K562 (cell line): ENCODE measurements at regions not wholly inside any gene's neighbourhood (a gene's known extent, or its start where the extent isn't known, plus 50 kb on each side); places are given as distances from the start of the nearest gene placed in this dataset.

Experiments
- ATAC-seq: fragments of 200-7000 bp; cut with Tn5 transposase; 3 replicates; pipeline ENCODE4 v1.9.1; 2020; ENCODE audit warnings: moderate library complexity
- BruUV-seq: library from RNA; stranded (reverse); fragments of 400-500 nt; replicated peaks from 2 replicates; lab custom pipeline; 2021; lab: Mats Ljungman, UMichigan
- CTCF ChIA-PET: fragments of 300-600 bp; formaldehyde crosslinking; extraction: SDS; loops from one replicate; lab custom pipeline; 2021; ENCODE audit warnings: low intra/inter-chr PET ratio; lab: Yijun Ruan, JAX
- POLR2A ChIA-PET: fragments of 300-600, 350-650 bp; sonication (Branson Sonifier 250); formaldehyde crosslinking; extraction: SDS; loops from one replicate; lab custom pipeline; 2021; ENCODE audit warnings: antibody characterized with exemption, inconsistent platforms; lab: Yijun Ruan, JAX
- DNase-seq, 4 experiments: peaks; one replicate each; pipeline versions ENCODE4 v3.0.0 to v3.0.0-alpha.2; 2011 to 2018; ENCODE audit warnings: low spot score in 3 of 4, mixed read lengths in 3 of 4; ENCODE audit errors: extremely low read depth in 1 of 4
- FAIRE-seq: peaks from 2 replicates; lab custom pipeline; 2011; peaks lifted over from hg19 to GRCh38; lab: Jason Lieb, UNC
- H2AFZ ChIP-seq: 2 replicates; pipeline ENCODE4 v1.6.0; 2011; ENCODE audit warnings: low read depth, low read length, control low read depth, inconsistent platforms
- H3K27ac ChIP-seq: fragments of 200-600 bp; 3 replicates; pipeline ENCODE4 v1.8.0; 2011; ENCODE audit warnings: low read depth, mild to moderate bottlenecking, control low read depth, inconsistent platforms, low read length, moderate library complexity, mixed read lengths; ENCODE audit errors: extremely low read depth
- H3K27me3 ChIP-seq, 2 experiments: fragments of 300-600 bp in 1 of 2; 2 replicates in 1 of 2; 3 replicates in 1 of 2; pipeline versions ENCODE4 v1.6.0 to v1.8.0; 2011; ENCODE audit warnings: inconsistent platforms in 2 of 2, low read length in 2 of 2, mild to moderate bottlenecking in 1 of 2, mixed read lengths in 1 of 2, moderate library complexity in 1 of 2; ENCODE audit not compliant: control insufficient read depth in 2 of 2, insufficient read depth in 2 of 2
- H3K36me3 ChIP-seq: fragments of 300-600 bp; 3 replicates; pipeline ENCODE4 v1.8.0; 2011; ENCODE audit warnings: mild to moderate bottlenecking, low read length, inconsistent platforms; ENCODE audit not compliant: control insufficient read depth, insufficient read depth
- H3K4me1 ChIP-seq, 2 experiments: fragments of 200-600 bp in 1 of 2; replicated peaks in 1 of 2; 2 replicates in 1 of 2; 3 replicates in 1 of 2; pipeline versions ENCODE4 v1.5.1 to v1.8.0; 2011; ENCODE audit warnings: inconsistent platforms in 2 of 2, low read length in 2 of 2, mild to moderate bottlenecking in 1 of 2, mixed read lengths in 1 of 2, moderate library complexity in 1 of 2; ENCODE audit not compliant: control insufficient read depth in 2 of 2, insufficient read depth in 2 of 2
- H3K4me2 ChIP-seq: 2 replicates; pipeline ENCODE4 v1.6.1; 2011; ENCODE audit warnings: low read length, control low read depth, inconsistent platforms, mixed read lengths; ENCODE audit not compliant: insufficient read depth
- H3K4me3 ChIP-seq: fragments of 200-600 bp; sonication (generic), shearing (Covaris generic); 2 replicates; pipeline ENCODE4 v1.5.1; 2016; ENCODE audit warnings: control low read depth, inconsistent platforms
- H3K79me2 ChIP-seq: fragments of 200-600 bp; 3 replicates; pipeline ENCODE4 v1.8.0; 2011; ENCODE audit warnings: low read length, inconsistent platforms; ENCODE audit not compliant: control insufficient read depth, insufficient read depth
- H3K9ac ChIP-seq, 2 experiments: 2 replicates each; pipeline versions ENCODE4 v1.6.0 to v1.6.1; 2011; ENCODE audit warnings: low read depth in 2 of 2, low read length in 2 of 2, control low read depth in 1 of 2, inconsistent platforms in 1 of 2, mild to moderate bottlenecking in 1 of 2, mixed read lengths in 1 of 2; ENCODE audit not compliant: insufficient read depth in 1 of 2
- H3K9me1 ChIP-seq: one replicate; pipeline ENCODE4 v1.6.0; 2011; ENCODE audit warnings: inconsistent platforms, mild to moderate bottlenecking, low read length, moderate library complexity; ENCODE audit not compliant: control insufficient read depth, insufficient read depth
- H3K9me3 ChIP-seq: replicated peaks from 2 replicates; pipeline ENCODE4 v1.5.1; 2011; ENCODE audit warnings: low read depth, low read length, inconsistent platforms; ENCODE audit not compliant: control insufficient read depth, insufficient read depth
- H4K20me1 ChIP-seq: replicated peaks from 2 replicates; pipeline ENCODE4 v1.6.1; 2011; ENCODE audit warnings: low read length, inconsistent platforms, mixed read lengths; ENCODE audit not compliant: control insufficient read depth, insufficient read depth
- ASH1L ChIP-seq: fragments of 450-650 bp; IDR thresholded peaks from 2 replicates; pipeline ENCODE4 v1.6.1; 2018; ENCODE audit warnings: borderline replicate concordance, mild to moderate bottlenecking, low read depth; ENCODE audit not compliant: partially characterized antibody
- CHCHD3 ChIP-seq: fragments of 250-450 bp; sonication (Bioruptor Pico); IDR thresholded peaks from 2 replicates; pipeline ENCODE4 v2.1.2; 2022; ENCODE audit warnings: mild to moderate bottlenecking
- ETS2 ChIP-seq: IDR thresholded peaks from 2 replicates; pipeline ENCODE4 v1.6.1; 2016; ENCODE audit warnings: borderline replicate concordance, missing genetic modification characterization, mild to moderate bottlenecking, moderate library complexity, missing compliant biosample characterization; ENCODE audit not compliant: poor library complexity, severe bottlenecking
- HDAC2 ChIP-seq: fragments of 450-650 bp; IDR thresholded peaks from 2 replicates; pipeline ENCODE4 v1.6.1; 2016; ENCODE audit warnings: mild to moderate bottlenecking
- HNRNPL ChIP-seq: fragments of 200-400 bp; formaldehyde crosslinking; IDR thresholded peaks from 2 replicates; pipeline ENCODE4 v1.6.1; 2017; ENCODE audit warnings: low read depth, mild to moderate bottlenecking, low read length
- MAFK ChIP-seq: IDR thresholded peaks from 2 replicates; pipeline ENCODE4 v1.6.1; 2011; ENCODE audit warnings: low read length, improper control_type of control experiment
- MCM3 ChIP-seq: fragments of 450-650 bp; IDR thresholded peaks from 2 replicates; pipeline ENCODE4 v1.6.1; 2016
- MTF1 ChIP-seq: fragments of 250-450 bp; sonication (Bioruptor Pico); IDR thresholded peaks from 2 replicates; pipeline ENCODE4 v1.9.0; 2021; ENCODE audit warnings: moderate library complexity, mild to moderate bottlenecking, inconsistent platforms, borderline replicate concordance
- MXI1 ChIP-seq: IDR thresholded peaks from 2 replicates; pipeline ENCODE4 v1.6.1; 2011; ENCODE audit warnings: low read depth, mild to moderate bottlenecking, improper control_type of control experiment, low read length
- NELFE ChIP-seq: IDR thresholded peaks from 2 replicates; pipeline ENCODE4 v1.6.1; 2011; ENCODE audit warnings: mild to moderate bottlenecking; ENCODE audit not compliant: insufficient read depth, insufficient read length
- NFIX ChIP-seq: fragments of 250-450 bp; sonication (Bioruptor Pico); IDR thresholded peaks from 2 replicates; pipeline ENCODE4 v1.4.0; 2020; ENCODE audit warnings: low read depth, mild to moderate bottlenecking, moderate library complexity
- OTX1 ChIP-seq: fragments of 450-650 bp; formaldehyde crosslinking; IDR thresholded peaks from 2 replicates; pipeline ENCODE4 v1.4.0; 2022; ENCODE audit warnings: mild to moderate bottlenecking
- PHF20 ChIP-seq: fragments of 450-650 bp; IDR thresholded peaks from 2 replicates; pipeline ENCODE4 v1.6.1; 2018; ENCODE audit not compliant: partially characterized antibody
- POLR2A ChIP-seq: fragments of 450-650 bp; conservative IDR thresholded peaks from 2 replicates; pipeline ENCODE4 v1.6.1; 2016
- RBM15 ChIP-seq: fragments of 200-400 bp; formaldehyde crosslinking; IDR thresholded peaks from 2 replicates; pipeline ENCODE4 v1.6.1; 2018; ENCODE audit warnings: mild to moderate bottlenecking, low read length, moderate library complexity; ENCODE audit not compliant: insufficient read depth
- SRSF7 ChIP-seq: fragments of 200-400 bp; formaldehyde crosslinking; optimal IDR thresholded peaks from 2 replicates; pipeline ENCODE3; 2017; ENCODE audit warnings: mild to moderate bottlenecking, low read depth, low read length
- WGBS: fragments of 100-300 bp; shearing (Covaris generic); methylation state at CpG from one replicate; pipeline ENCODE4 v1.1.6; 2016; ENCODE audit warnings: low coverage, mixed read lengths; ENCODE audit not compliant: insufficient coverage; ENCODE audit errors: missing lambda C conversion rate; 5-methylcytosine and 5-hydroxymethylcytosine counted together
- in situ Hi-C: fragments of 300-500 bp; cut with MboI; formaldehyde crosslinking; loops from 4 replicates; pipeline ENCODE4 v1.15.0; 2018; ENCODE audit warnings: inconsistent platforms, mixed read lengths
- intact Hi-C: fragments of 100-400 bp; cut with micrococcal nuclease; formaldehyde crosslinking; loops from 2 replicates; pipeline ENCODE4 v1.14.2; 2022

DNA sequence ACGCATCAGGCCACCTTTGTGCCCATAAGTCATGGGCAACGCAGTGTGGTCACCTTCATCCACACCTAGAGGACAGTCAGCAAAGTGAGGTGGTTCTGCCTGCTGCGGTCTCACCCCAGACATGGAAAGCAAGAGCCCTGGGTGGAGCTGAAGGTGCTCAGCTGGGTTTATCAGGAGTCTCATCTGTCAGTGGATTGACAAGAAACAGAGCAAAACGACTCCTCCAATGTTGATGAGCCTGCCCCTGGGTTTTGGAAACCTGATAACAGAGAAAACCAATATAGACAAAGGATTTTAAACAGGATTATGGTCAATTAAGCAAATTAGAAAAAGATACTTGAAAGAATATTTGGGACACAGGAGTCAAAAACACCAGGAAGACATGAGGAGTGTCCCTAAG is 229.3 kb upstream of the PRSS58 start:
- peaks cover 6% of the 10 kb centered on the region for H3K9me1 ChIP-seq
- in situ Hi-C loops, result no loop called here
- BruUV-seq, result no TSS peak
- H3K4me2 ChIP-seq, result no peak overlapping the region
- CTCF ChIA-PET, result no interaction called here
- FAIRE-seq (no peak), ATAC-seq (no peak)
- H3K4me1 ChIP-seq, result no peaks in the 10 kb centered on the region
- H3K36me3 ChIP-seq, result no peaks in the 10 kb centered on the region
- peaks cover 0 to 9% of the 10 kb centered on the region in 2 experiments; a peak in 2 of 5 replicates for H3K27me3 ChIP-seq
- under 1% methylated on average over 4 of the region's 4 CpGs for WGBS
- no peak for TF ChIP-seq ETS2 (tag)
- TF ChIP-seq OTX1, result no peak
- no peak for TF ChIP-seq MAFK
- TF ChIP-seq MTF1 (CRISPR knock-in tag), result no peak
- TF ChIP-seq MXI1, result no peak
- no peak for TF ChIP-seq PHF20
- no peak for TF ChIP-seq CHCHD3 (CRISPR knock-in tag)
- TF ChIP-seq POLR2A, result no peak
- TF ChIP-seq ASH1L, result no peak
- TF ChIP-seq HNRNPL, result no peak
- TF ChIP-seq NELFE, result no peak
- no peak for TF ChIP-seq NFIX (CRISPR knock-in tag)
- TF ChIP-seq RBM15, result no peak
- no peak for TF ChIP-seq SRSF7
- TF ChIP-seq MCM3, result no peak
- TF ChIP-seq HDAC2, result no peak
- TF ChIP-seq, all 486 proteins: peak for 0
- DNase-seq, result no peak
- H3K4me3 ChIP-seq, result no peak overlapping the region
- no peak overlapping the region for H2AFZ ChIP-seq
- H3K27ac ChIP-seq, result no peak overlapping the region
- POLR2A ChIA-PET, result interaction anchor here (0.9 kb wide), 1 partner anchor 19 kb away, joined by 3 read pairs; no protein-coding TSS in a partner anchor
- no peaks in the 10 kb centered on the region for H3K79me2 ChIP-seq
- intact Hi-C loops, result no loop called here
- H3K9me3 ChIP-seq, result no peaks in the 10 kb centered on the region
- H3K9ac ChIP-seq, result no peak overlapping the region
- no peaks in the 10 kb centered on the region for H4K20me1 ChIP-seq
